ENCODE measurements at regions not wholly inside any gene's neighbourhood (a gene's known extent, or its start where the extent isn't known, plus 50 kb on each side); places are given as distances from the start of the nearest gene placed in this dataset.

- no peak for TF ChIP-seq POLR2A (IDR thresholded peaks at IDR 0.05)
- TF ChIP-seq CTCF (IDR thresholded peaks at IDR 0.05): no peak
Observed at GRCh38 chr2:67499989-67500388, 102.9 kb downstream of the ETAA1 start.

Data from lower leg skin (tissue), 3 donors.